Gastrocnemius medialis (tissue), 4 donors: ENCODE measurements at regions not wholly inside any gene's neighbourhood (a gene's known extent, or its start where the extent isn't known, plus 50 kb on each side); places are given as distances from the start of the nearest gene placed in this dataset.

Experiments used
- POLR2A ChIP-seq, 2 donors: fragments of 450-650 bp; IDR thresholded peaks; one replicate each; pipeline ENCODE4 v1.6.1; 2017; ENCODE audit warnings: antibody characterized with exemption in 2 of 2, mild to moderate bottlenecking in 2 of 2, moderate library complexity in 2 of 2
- TF ChIP-seq, protein P1 (sequence below), 5 experiments: fragments of 450-650 bp in 3 of 5; fragments of 200-600 bp in 2 of 5; sonication (generic) in 2 of 5; IDR thresholded peaks in 4 of 5; conservative IDR thresholded peaks in 1 of 5; 1 replicate in 4 of 5; 2 replicates in 1 of 5; pipeline ENCODE4 v1.5.1; 2016 to 2019; ENCODE audit warnings: antibody characterized with exemption in 5 of 5, mild to moderate bottlenecking in 3 of 5, moderate library complexity in 3 of 5

DNA sequence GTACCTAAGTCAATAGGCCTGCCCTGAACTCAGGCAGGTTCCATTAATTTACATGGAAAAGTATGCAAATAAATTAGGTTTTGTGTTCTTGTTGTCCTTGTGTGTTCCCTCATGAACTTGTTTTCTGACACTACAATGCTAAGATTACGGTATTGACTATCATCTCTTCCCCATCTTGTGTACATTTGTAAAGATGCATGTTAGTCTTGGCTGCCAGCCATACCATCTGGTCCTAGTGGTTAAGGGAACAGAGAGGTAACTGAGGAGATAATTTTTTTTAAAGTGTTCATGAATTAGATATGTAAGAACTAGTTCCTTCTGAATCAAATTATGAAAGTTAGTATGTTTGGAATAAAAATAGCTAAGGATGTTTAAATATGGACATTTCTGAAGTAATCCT is 167.6 kb upstream of the ADAMTS5 start:
- TF ChIP-seq, protein P1, sequence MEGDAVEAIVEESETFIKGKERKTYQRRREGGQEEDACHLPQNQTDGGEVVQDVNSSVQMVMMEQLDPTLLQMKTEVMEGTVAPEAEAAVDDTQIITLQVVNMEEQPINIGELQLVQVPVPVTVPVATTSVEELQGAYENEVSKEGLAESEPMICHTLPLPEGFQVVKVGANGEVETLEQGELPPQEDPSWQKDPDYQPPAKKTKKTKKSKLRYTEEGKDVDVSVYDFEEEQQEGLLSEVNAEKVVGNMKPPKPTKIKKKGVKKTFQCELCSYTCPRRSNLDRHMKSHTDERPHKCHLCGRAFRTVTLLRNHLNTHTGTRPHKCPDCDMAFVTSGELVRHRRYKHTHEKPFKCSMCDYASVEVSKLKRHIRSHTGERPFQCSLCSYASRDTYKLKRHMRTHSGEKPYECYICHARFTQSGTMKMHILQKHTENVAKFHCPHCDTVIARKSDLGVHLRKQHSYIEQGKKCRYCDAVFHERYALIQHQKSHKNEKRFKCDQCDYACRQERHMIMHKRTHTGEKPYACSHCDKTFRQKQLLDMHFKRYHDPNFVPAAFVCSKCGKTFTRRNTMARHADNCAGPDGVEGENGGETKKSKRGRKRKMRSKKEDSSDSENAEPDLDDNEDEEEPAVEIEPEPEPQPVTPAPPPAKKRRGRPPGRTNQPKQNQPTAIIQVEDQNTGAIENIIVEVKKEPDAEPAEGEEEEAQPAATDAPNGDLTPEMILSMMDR (IDR thresholded peaks at IDR 0.05 in 4 of 5, conservative IDR thresholded peaks at IDR 0.05 in 1 of 5) = no peak
- no peak for TF ChIP-seq POLR2A (IDR thresholded peaks at IDR 0.05)
